ENCODE measurements at regions not wholly inside any gene's neighbourhood (a gene's known extent, or its start where the extent isn't known, plus 50 kb on each side); places are given as distances from the start of the nearest gene placed in this dataset.
A peak's percentile ranks its signal among the peaks of the same experiment; 100 is the strongest.

DNA sequence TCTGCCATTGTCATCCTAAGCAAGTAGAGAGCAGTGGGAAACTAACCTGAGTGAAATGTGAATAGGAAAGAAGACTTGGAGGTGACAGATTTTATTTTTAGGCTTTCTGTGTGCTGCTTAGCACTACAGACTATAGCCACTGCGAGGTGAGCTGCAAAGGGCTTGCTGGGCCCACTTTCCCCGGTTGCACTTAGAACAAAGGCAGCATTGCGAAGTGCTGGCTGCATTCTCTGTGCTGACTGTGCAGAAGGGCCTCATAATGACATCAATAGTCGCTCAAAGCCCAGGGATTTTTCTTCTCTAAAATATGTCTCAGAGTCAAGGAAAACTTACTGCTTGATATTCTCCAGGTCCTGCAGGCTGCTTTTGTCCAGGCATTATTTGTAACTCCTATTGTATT lies 592.1 kb downstream of the TDRD15 start:
- TF ChIP-seq, protein P1, sequence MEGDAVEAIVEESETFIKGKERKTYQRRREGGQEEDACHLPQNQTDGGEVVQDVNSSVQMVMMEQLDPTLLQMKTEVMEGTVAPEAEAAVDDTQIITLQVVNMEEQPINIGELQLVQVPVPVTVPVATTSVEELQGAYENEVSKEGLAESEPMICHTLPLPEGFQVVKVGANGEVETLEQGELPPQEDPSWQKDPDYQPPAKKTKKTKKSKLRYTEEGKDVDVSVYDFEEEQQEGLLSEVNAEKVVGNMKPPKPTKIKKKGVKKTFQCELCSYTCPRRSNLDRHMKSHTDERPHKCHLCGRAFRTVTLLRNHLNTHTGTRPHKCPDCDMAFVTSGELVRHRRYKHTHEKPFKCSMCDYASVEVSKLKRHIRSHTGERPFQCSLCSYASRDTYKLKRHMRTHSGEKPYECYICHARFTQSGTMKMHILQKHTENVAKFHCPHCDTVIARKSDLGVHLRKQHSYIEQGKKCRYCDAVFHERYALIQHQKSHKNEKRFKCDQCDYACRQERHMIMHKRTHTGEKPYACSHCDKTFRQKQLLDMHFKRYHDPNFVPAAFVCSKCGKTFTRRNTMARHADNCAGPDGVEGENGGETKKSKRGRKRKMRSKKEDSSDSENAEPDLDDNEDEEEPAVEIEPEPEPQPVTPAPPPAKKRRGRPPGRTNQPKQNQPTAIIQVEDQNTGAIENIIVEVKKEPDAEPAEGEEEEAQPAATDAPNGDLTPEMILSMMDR (IDR thresholded peaks at IDR 0.05): no peak
- no peak for TF ChIP-seq POLR2A (IDR thresholded peaks at IDR 0.05)
- H3K4me1 ChIP-seq: no peaks in the 10 kb centered on the region
- no peaks in the 10 kb centered on the region for H3K27me3 ChIP-seq
- no peak overlapping the region for H3K4me3 ChIP-seq
- no peaks in the 10 kb centered on the region for H3K9me3 ChIP-seq
- peak; percentile 17 for DNase-seq
- WGBS, 2 donors: 30 to 67% methylated on average over 3 to 4 of the region's 4 CpGs
- intact Hi-C loops (cut with DNase I; ENCODE audit: low total_unique reads): no loop called here
- H3K27ac ChIP-seq: no peak overlapping the region
- no peaks in the 10 kb centered on the region for H3K36me3 ChIP-seq (ENCODE audit: low read depth, missing control alignments)

DNA sequence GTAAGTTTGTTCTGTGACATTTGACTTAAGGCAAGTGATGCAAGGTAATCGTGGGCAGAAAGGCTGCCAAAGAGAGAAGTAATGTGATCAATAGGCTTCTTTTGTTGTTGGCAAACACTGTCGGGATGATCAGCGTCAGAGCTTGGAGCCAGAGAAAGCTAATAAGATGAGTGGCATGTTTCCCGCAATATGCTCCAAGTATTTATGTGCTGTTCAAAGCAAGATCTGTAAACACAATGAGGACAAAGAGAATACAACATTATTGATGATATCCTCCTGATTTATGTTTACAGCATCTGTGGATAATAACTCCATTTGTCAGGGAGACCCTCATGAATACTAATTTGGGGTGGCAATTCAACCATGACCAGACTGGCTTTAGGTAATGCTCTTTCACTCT lies 603.3 kb downstream of the TDRD15 start:
- no peaks in the 10 kb centered on the region for H3K36me3 ChIP-seq (ENCODE audit: low read depth, missing control alignments)
- TF ChIP-seq POLR2A (IDR thresholded peaks at IDR 0.05): no peak
- TF ChIP-seq, protein P1 (IDR thresholded peaks at IDR 0.05): no peak
- no peak overlapping the region for H3K4me3 ChIP-seq
- 56 to 63% methylated on average over 4 of the region's 4 CpGs for WGBS, 2 donors
- no peak for DNase-seq
- H3K27ac ChIP-seq: no peak overlapping the region
- intact Hi-C loops (cut with DNase I; ENCODE audit: low total_unique reads): no loop called here
- no peaks in the 10 kb centered on the region for H3K4me1 ChIP-seq
- no peaks in the 10 kb centered on the region for H3K27me3 ChIP-seq
- no peaks in the 10 kb centered on the region for H3K9me3 ChIP-seq

DNA sequence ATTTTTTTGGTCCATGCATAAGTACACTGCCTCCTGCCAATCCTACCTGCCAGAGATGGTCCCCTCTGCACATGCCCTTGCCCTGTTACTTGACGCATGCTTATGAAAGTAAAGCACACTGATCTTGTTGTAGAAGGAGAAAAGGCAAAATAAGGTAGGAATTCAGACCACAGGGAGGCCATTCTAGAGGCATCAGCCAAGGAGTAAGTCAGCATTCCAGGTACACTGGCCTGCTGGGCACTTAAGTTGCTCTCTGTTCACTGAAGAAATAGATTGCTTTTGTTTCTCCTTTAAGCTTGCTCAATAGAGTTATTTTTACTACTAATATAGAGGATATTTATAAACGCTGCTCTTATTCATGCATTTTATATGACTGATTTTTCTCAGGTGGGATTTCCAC lies 604.4 kb downstream of the TDRD15 start:
- no peak for DNase-seq
- no peak overlapping the region for H3K4me3 ChIP-seq
- WGBS, 2 donors: 86 to 89% methylated on average over 2 of the region's 2 CpGs
- TF ChIP-seq POLR2A (IDR thresholded peaks at IDR 0.05): no peak
- TF ChIP-seq, protein P1 (IDR thresholded peaks at IDR 0.05): no peak
- no peaks in the 10 kb centered on the region for H3K9me3 ChIP-seq
- no peaks in the 10 kb centered on the region for H3K4me1 ChIP-seq
- intact Hi-C loops (cut with DNase I; ENCODE audit: low total_unique reads): no loop called here
- H3K36me3 ChIP-seq (ENCODE audit: low read depth, missing control alignments): no peaks in the 10 kb centered on the region
- no peak overlapping the region for H3K27ac ChIP-seq
- H3K27me3 ChIP-seq: no peaks in the 10 kb centered on the region

DNA sequence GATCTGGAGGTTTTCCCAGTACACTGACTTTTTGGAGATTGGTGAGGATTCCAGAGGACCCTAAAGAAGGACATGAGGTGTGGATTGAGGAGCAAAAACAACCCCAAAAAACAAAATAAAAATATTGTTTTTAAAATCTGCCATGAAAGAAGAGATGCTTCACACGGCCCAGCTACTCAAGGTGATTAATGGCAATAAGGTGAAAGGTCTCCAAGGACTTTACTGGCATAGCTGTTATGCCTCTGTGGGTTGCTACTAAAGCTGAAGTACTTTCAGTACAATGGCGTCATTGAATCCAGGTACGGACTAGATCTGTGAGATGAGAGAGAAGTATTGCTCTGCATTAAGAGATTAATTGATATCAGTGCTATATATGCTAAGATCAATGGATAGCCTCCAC lies 606.4 kb downstream of the TDRD15 start:
- no peaks in the 10 kb centered on the region for H3K4me1 ChIP-seq
- WGBS, 2 donors: 77 to 81% methylated on average over 3 of the region's 3 CpGs
- DNase-seq: no peak
- no peak overlapping the region for H3K27ac ChIP-seq
- H3K27me3 ChIP-seq: no peaks in the 10 kb centered on the region
- no peak overlapping the region for H3K4me3 ChIP-seq
- TF ChIP-seq, protein P1 (IDR thresholded peaks at IDR 0.05): no peak
- TF ChIP-seq POLR2A (IDR thresholded peaks at IDR 0.05): no peak
- H3K36me3 ChIP-seq (ENCODE audit: low read depth, missing control alignments): no peaks in the 10 kb centered on the region
- H3K9me3 ChIP-seq: no peaks in the 10 kb centered on the region
- intact Hi-C loops (cut with DNase I; ENCODE audit: low total_unique reads): no loop called here

DNA sequence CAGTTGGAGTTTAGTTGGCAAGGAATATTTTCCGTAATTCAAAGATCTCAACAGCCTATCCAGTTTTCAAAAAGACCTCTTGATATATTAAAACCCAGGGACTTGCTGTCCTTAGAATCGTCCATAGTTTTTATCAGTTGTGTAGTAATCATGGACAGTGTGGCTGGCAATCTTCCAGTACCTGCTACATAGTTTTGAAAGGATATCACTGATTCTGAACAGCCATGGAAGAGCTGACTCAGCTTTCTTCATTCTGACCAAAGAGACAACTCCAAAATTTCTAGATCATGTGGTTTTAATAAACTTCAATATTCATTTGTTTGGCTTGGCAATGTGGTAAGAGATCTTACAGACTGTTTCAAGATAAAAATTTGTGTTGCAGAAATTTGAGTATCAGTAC lies 616.7 kb downstream of the TDRD15 start:
- no peaks in the 10 kb centered on the region for H3K36me3 ChIP-seq (ENCODE audit: low read depth, missing control alignments)
- H3K4me3 ChIP-seq: no peak overlapping the region
- WGBS, 2 donors: 43 to 48% methylated on average over 2 of the region's 2 CpGs
- no peaks in the 10 kb centered on the region for H3K9me3 ChIP-seq
- no peak overlapping the region for H3K27ac ChIP-seq
- intact Hi-C loops (cut with DNase I; ENCODE audit: low total_unique reads): no loop called here
- H3K4me1 ChIP-seq: no peaks in the 10 kb centered on the region
- no peak for TF ChIP-seq POLR2A (IDR thresholded peaks at IDR 0.05)
- TF ChIP-seq, protein P1 (IDR thresholded peaks at IDR 0.05): no peak
- DNase-seq: no peak
- H3K27me3 ChIP-seq: no peaks in the 10 kb centered on the region

Measured in testis (tissue), 2 donors.